SK-N-SH (cell line): ENCODE measurements at regions not wholly inside any gene's neighbourhood (a gene's known extent, or its start where the extent isn't known, plus 50 kb on each side); places are given as distances from the start of the nearest gene placed in this dataset.

Source experiments
- CTCF ChIA-PET: fragments of 300-600, 350-600 bp; formaldehyde crosslinking; extraction: SDS; loops from one replicate; lab custom pipeline; 2021; lab: Yijun Ruan, JAX
- POLR2A ChIA-PET: fragments of 350-600 bp; sonication (Branson Sonifier 250); formaldehyde crosslinking; extraction: SDS; loops from one replicate; lab custom pipeline; 2020; ENCODE audit warnings: antibody characterized with exemption, inconsistent platforms; lab: Yijun Ruan, JAX
- DNase-seq: peaks from one replicate; pipeline ENCODE4 v3.0.0; 2012
- H2AFZ ChIP-seq: fragments of 200-600 bp; sonication (generic); 2 replicates; pipeline ENCODE4 v1.8.1; 2016; ENCODE audit warnings: antibody characterized with exemption, mild to moderate bottlenecking, low read depth
- H3F3A ChIP-seq: fragments of 200-600 bp; sonication (generic); replicated peaks from 2 replicates; pipeline ENCODE3; 2016; ENCODE audit warnings: antibody characterized with exemption, mild to moderate bottlenecking; ENCODE audit not compliant: insufficient read depth
- H3K27ac ChIP-seq, 2 experiments: fragments of 200-500 bp in 1 of 2; fragments of 200-600 bp in 1 of 2; sonication (Bioruptor generic) in 1 of 2; sonication (generic), shearing (Covaris generic) in 1 of 2; 2 replicates each; pipeline versions ENCODE4 v1.5.1 to v1.6.1; 2014 to 2016; ENCODE audit warnings: low read depth in 2 of 2, inconsistent platforms in 1 of 2, low read length in 1 of 2, mild to moderate bottlenecking in 1 of 2, mixed read lengths in 1 of 2
- H3K27me3 ChIP-seq: fragments of 200-600 bp; sonication (generic), shearing (Covaris generic); 2 replicates; pipeline ENCODE4 v1.6.1; 2016; ENCODE audit warnings: mixed run types; ENCODE audit not compliant: insufficient read depth
- H3K36me3 ChIP-seq, 2 experiments: fragments of 200-500 bp in 1 of 2; fragments of 200-600 bp in 1 of 2; sonication (Bioruptor generic) in 1 of 2; sonication (generic) in 1 of 2; replicated peaks in 1 of 2; 2 replicates each; pipeline versions ENCODE3 to v1.5.1; 2014 to 2016; ENCODE audit warnings: low read length in 1 of 2, mild to moderate bottlenecking in 1 of 2; ENCODE audit not compliant: insufficient read depth in 2 of 2, control insufficient read depth in 1 of 2
- H3K4me1 ChIP-seq, 2 experiments: fragments of 200-500 bp in 1 of 2; fragments of 200-600 bp in 1 of 2; sonication (Bioruptor generic) in 1 of 2; sonication (generic), shearing (Covaris generic) in 1 of 2; 2 replicates each; pipeline versions ENCODE4 v1.5.1 to v1.6.1; 2014 to 2016; ENCODE audit warnings: low read depth in 1 of 2, low read length in 1 of 2, mixed run types in 1 of 2; ENCODE audit not compliant: insufficient read depth in 2 of 2, control insufficient read depth in 1 of 2
- H3K4me2 ChIP-seq: fragments of 200-600 bp; sonication (generic), shearing (Covaris generic); 2 replicates; pipeline ENCODE4 v1.6.1; 2017; ENCODE audit warnings: mixed run types
- H3K4me3 ChIP-seq, 2 experiments: fragments of 200-500 bp in 1 of 2; fragments of 200-600 bp in 1 of 2; sonication (Bioruptor generic) in 1 of 2; sonication (generic), shearing (Covaris generic) in 1 of 2; 2 replicates each; pipeline versions ENCODE4 v1.5.1 to v1.8.1; 2014 to 2016; ENCODE audit warnings: low read depth in 2 of 2, inconsistent platforms in 1 of 2, low read length in 1 of 2, mild to moderate bottlenecking in 1 of 2, mixed read lengths in 1 of 2, moderate library complexity in 1 of 2
- H3K79me2 ChIP-seq: fragments of 200-600 bp; sonication (generic); 2 replicates; pipeline ENCODE4 v1.8.1; 2017; ENCODE audit warnings: mild to moderate bottlenecking; ENCODE audit not compliant: insufficient read depth
- H3K9ac ChIP-seq: fragments of 200-600 bp; sonication (generic); 2 replicates; pipeline ENCODE4 v1.6.1; 2017; ENCODE audit warnings: mixed run types
- H3K9me2 ChIP-seq: fragments of 200-600 bp; sonication (generic); 2 replicates; pipeline ENCODE4 v1.6.1; 2017; ENCODE audit warnings: mixed run types
- H3K9me3 ChIP-seq: fragments of 200-600 bp; sonication (generic); 2 replicates; pipeline ENCODE4 v1.6.1; 2017; ENCODE audit warnings: mixed run types, mild to moderate bottlenecking, moderate library complexity
- H4K20me1 ChIP-seq: fragments of 200-600 bp; sonication (generic); 2 replicates; pipeline ENCODE4 v1.6.1; 2017; ENCODE audit warnings: mild to moderate bottlenecking, mixed run types; ENCODE audit not compliant: insufficient read depth
- CHD2 ChIP-seq: fragments of 150-350 bp; IDR thresholded peaks from 2 replicates; pipeline ENCODE4 v1.6.1; 2018; ENCODE audit warnings: low read length; ENCODE audit not compliant: partially characterized antibody
- EP300 ChIP-seq, 2 experiments: IDR thresholded peaks; 2 replicates each; pipeline versions ENCODE4 v1.4.0 to v1.6.1; 2012; ENCODE audit warnings: borderline replicate concordance in 1 of 2, low read depth in 1 of 2, low read length in 1 of 2
- JUND ChIP-seq: IDR thresholded peaks from 2 replicates; pipeline ENCODE4 v1.4.0; 2012
- MXI1 ChIP-seq: IDR thresholded peaks from 2 replicates; pipeline ENCODE4 v1.6.1; 2012; ENCODE audit warnings: mild to moderate bottlenecking, low read depth, low read length, improper control_type of control experiment
- NRF1 ChIP-seq: IDR thresholded peaks from 2 replicates; pipeline ENCODE4 v1.6.1; 2012; ENCODE audit warnings: low read depth, mild to moderate bottlenecking, low read length
- RCOR1 ChIP-seq: fragments of 150-350 bp; IDR thresholded peaks from 2 replicates; pipeline ENCODE4 v1.6.1; 2017; ENCODE audit warnings: antibody characterized with exemption, low read length
- REST ChIP-seq: IDR thresholded peaks from 2 replicates; pipeline ENCODE4 v1.6.1; 2012; ENCODE audit warnings: mild to moderate bottlenecking, low read depth, low read length, moderate library complexity
- YY1 ChIP-seq: IDR thresholded peaks from 2 replicates; pipeline ENCODE4 v1.4.0; 2012; ENCODE audit warnings: low read depth, mild to moderate bottlenecking
- TF ChIP-seq, protein P1 (sequence below): IDR thresholded peaks from 2 replicates; pipeline ENCODE4 v1.4.0; 2012; ENCODE audit warnings: low read depth, borderline replicate concordance
- TF ChIP-seq, protein P2 (sequence below): IDR thresholded peaks from 2 replicates; pipeline ENCODE4 v1.4.0; 2012; ENCODE audit warnings: low read depth, borderline replicate concordance

DNA sequence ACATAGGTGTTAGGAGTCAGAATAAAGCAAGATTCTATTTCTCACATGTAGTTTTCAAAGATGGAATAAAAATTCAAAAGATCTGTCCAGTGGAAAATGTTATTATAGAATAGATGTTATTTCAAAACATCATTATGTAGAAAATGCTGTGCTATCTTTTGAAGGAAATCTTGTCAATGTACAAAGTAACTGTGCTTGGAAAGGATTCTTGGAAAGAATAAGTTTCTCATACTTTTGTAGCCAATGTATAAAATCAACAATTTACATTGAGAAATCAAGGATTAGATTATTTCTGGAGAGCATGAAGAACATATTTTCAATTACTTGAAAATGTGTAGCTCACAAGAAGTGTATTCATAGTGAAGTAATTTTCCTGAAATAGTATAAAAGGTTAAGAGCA is 532.5 kb upstream of the MGAT4C start:
- TF ChIP-seq JUND (no peak), EP300 (IDR thresholded peaks at IDR 0.05; ENCODE audit: borderline replicate concordance in 1 of 2, low read depth in 1 of 2, low read length in 1 of 2) (no peak), REST (no peak), CHD2 (no peak), RCOR1 (no peak), YY1 (no peak), MXI1 (no peak)
- TF ChIP-seq, protein P1, sequence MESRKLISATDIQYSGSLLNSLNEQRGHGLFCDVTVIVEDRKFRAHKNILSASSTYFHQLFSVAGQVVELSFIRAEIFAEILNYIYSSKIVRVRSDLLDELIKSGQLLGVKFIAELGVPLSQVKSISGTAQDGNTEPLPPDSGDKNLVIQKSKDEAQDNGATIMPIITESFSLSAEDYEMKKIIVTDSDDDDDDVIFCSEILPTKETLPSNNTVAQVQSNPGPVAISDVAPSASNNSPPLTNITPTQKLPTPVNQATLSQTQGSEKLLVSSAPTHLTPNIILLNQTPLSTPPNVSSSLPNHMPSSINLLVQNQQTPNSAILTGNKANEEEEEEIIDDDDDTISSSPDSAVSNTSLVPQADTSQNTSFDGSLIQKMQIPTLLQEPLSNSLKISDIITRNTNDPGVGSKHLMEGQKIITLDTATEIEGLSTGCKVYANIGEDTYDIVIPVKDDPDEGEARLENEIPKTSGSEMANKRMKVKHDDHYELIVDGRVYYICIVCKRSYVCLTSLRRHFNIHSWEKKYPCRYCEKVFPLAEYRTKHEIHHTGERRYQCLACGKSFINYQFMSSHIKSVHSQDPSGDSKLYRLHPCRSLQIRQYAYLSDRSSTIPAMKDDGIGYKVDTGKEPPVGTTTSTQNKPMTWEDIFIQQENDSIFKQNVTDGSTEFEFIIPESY: no peak
- TF ChIP-seq, protein P2, sequence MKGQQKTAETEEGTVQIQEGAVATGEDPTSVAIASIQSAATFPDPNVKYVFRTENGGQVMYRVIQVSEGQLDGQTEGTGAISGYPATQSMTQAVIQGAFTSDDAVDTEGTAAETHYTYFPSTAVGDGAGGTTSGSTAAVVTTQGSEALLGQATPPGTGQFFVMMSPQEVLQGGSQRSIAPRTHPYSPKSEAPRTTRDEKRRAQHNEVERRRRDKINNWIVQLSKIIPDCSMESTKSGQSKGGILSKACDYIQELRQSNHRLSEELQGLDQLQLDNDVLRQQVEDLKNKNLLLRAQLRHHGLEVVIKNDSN: no peak
- Histone ChIP-seq H4K20me1 (no peaks in the 10 kb centered on the region), H3K4me3 (no peak overlapping the region), H3F3A (no peaks in the 10 kb centered on the region), H2AFZ (peak overlapping the region; percentile 72; the same call in 1 of the 2 replicates), H3K27ac (no peak overlapping the region), H3K4me1 (no peaks in the 10 kb centered on the region; a peak in 1 of 4 replicates), H3K27me3 (no peaks in the 10 kb centered on the region), H3K9ac (no peak overlapping the region), H3K36me3 (no peaks in the 10 kb centered on the region), H3K79me2 (no peaks in the 10 kb centered on the region), H3K9me2 (no peaks in the 10 kb centered on the region), H3K9me3 (no peaks in the 10 kb centered on the region; the same call in 1 of the 2 replicates), H3K4me2 (peak overlapping the region; percentile 52)
- no peak for DNase-seq
- ChIA-PET CTCF (no interaction called here), POLR2A (no interaction called here)

- DNase-seq: no peak
- Histone ChIP-seq H3K4me1 (no peaks in the 10 kb centered on the region; a peak in 1 of 4 replicates), H3F3A (no peaks in the 10 kb centered on the region), H3K4me3 (no peak overlapping the region), H3K4me2 (no peak overlapping the region), H3K27me3 (no peaks in the 10 kb centered on the region), H3K9me3 (no peaks in the 10 kb centered on the region), H3K9ac (no peak overlapping the region), H3K9me2 (no peaks in the 10 kb centered on the region; the same call in 1 of the 2 replicates), H3K27ac (no peak overlapping the region), H3K79me2 (no peaks in the 10 kb centered on the region), H4K20me1 (no peaks in the 10 kb centered on the region), H2AFZ (no peak overlapping the region), H3K36me3 (no peaks in the 10 kb centered on the region)
- POLR2A ChIA-PET: no interaction called here
- CTCF ChIA-PET: no interaction called here
- TF ChIP-seq NRF1: no peak
- TF ChIP-seq, all 33 proteins: peak for 0
Observed at GRCh38 chr12:86787419-86787818, 531.2 kb upstream of the MGAT4C start.
